ENCODE measurements at regions not wholly inside any gene's neighbourhood (a gene's known extent, or its start where the extent isn't known, plus 50 kb on each side); places are given as distances from the start of the nearest gene placed in this dataset.

DNA sequence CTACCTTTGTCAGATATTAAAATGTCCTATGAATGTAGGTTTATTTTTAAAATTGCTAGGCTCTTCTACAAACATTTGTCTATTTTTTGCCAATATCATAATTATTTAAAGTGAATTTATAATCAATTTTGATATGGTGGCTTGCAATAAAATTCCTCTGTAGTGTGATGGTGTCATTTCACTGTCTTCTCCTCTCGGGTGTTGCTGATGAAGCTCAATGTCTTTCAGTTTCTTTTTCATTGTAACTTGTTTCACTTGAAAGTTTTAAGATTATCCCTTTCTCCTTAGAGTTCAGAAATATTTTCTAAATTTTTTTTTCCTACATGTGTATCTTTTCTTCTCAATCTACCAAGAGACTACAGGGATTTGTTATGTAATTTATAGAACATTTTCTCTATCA lies 267.1 kb upstream of the EDNRB start:
- TF ChIP-seq, protein P1, sequence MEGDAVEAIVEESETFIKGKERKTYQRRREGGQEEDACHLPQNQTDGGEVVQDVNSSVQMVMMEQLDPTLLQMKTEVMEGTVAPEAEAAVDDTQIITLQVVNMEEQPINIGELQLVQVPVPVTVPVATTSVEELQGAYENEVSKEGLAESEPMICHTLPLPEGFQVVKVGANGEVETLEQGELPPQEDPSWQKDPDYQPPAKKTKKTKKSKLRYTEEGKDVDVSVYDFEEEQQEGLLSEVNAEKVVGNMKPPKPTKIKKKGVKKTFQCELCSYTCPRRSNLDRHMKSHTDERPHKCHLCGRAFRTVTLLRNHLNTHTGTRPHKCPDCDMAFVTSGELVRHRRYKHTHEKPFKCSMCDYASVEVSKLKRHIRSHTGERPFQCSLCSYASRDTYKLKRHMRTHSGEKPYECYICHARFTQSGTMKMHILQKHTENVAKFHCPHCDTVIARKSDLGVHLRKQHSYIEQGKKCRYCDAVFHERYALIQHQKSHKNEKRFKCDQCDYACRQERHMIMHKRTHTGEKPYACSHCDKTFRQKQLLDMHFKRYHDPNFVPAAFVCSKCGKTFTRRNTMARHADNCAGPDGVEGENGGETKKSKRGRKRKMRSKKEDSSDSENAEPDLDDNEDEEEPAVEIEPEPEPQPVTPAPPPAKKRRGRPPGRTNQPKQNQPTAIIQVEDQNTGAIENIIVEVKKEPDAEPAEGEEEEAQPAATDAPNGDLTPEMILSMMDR (conservative IDR thresholded peaks at IDR 0.05; ENCODE audit: low read length) = no peak
- no peak for TF ChIP-seq EZH2phosphoT487 (IDR thresholded peaks at IDR 0.05; ENCODE audit: borderline replicate concordance)

All from Loucy (cell line).